Aorta (tissue), 5 donors: ENCODE measurements at regions not wholly inside any gene's neighbourhood (a gene's known extent, or its start where the extent isn't known, plus 50 kb on each side); places are given as distances from the start of the nearest gene placed in this dataset.

Source experiments
- ATAC-seq: fragments of 200-7000 bp; cut with Tn5 transposase; one replicate; pipeline ENCODE4 v1.9.1; 2022; ENCODE audit warnings: moderate library complexity; ENCODE audit not compliant: low FRiP score
- DNase-seq, 2 donors: peaks; one replicate each; pipeline ENCODE4 v3.0.0-alpha.2; 2020
- H3K27ac ChIP-seq, 2 donors: one replicate each; pipeline ENCODE4 v1.5.1; 2013; ENCODE audit warnings: low read length in 2 of 2, mild to moderate bottlenecking in 2 of 2, moderate library complexity in 2 of 2, control low read depth in 1 of 2, inconsistent platforms in 1 of 2, low read depth in 1 of 2
- H3K27me3 ChIP-seq, 2 donors: one replicate each; pipeline ENCODE4 v1.6.1; 2013; ENCODE audit warnings: control low read depth in 1 of 2, low read length in 1 of 2, mild to moderate bottlenecking in 1 of 2, moderate library complexity in 1 of 2; ENCODE audit not compliant: insufficient read depth in 2 of 2, control insufficient read depth in 1 of 2
- H3K36me3 ChIP-seq, 2 donors: one replicate each; pipeline ENCODE4 v1.6.1; 2013; ENCODE audit warnings: control low read depth in 1 of 2, low read length in 1 of 2, mild to moderate bottlenecking in 1 of 2; ENCODE audit not compliant: insufficient read depth in 2 of 2, control insufficient read depth in 1 of 2
- H3K4me1 ChIP-seq, 2 donors: one replicate each; pipeline ENCODE4 v1.6.1; 2013; ENCODE audit warnings: low read length in 2 of 2, control low read depth in 1 of 2, mild to moderate bottlenecking in 1 of 2, moderate library complexity in 1 of 2; ENCODE audit not compliant: insufficient read depth in 2 of 2, control insufficient read depth in 1 of 2
- H3K4me3 ChIP-seq, 2 donors: one replicate each; pipeline ENCODE4 v1.5.1; 2013; ENCODE audit warnings: low read length in 2 of 2, control low read depth in 1 of 2, mild to moderate bottlenecking in 1 of 2
- H3K9me3 ChIP-seq: one replicate; pipeline ENCODE4 v1.6.1; 2013; ENCODE audit warnings: mild to moderate bottlenecking, low read length; ENCODE audit not compliant: control insufficient read depth
- WGBS, 2 donors: extraction: QIAGEN DNeasy Blood & Tissue Kit; methylation state at CpG; one replicate each; pipeline ENCODE4 v1.1.7; 2013; 5-methylcytosine and 5-hydroxymethylcytosine counted together
- intact Hi-C, 2 donors: fragments of 100-400 bp; cut with DNase I; formaldehyde crosslinking; loops; one replicate each; pipeline versions ENCODE4 v1.14.2 to v1.15.0; 2022
- donor health status: healthy with polysubstance abuse.
- donor health status: Bipolar disorder and iron deficiency.
- donor health status: DM: no; HTN: no; CAD: no.
- donor health status: DM: no; HTN: no; CAD: no.
- donor health status: DM: yes; HTN: yes; CAD: no.

GRCh38 chr5:67425514-67425913, 228.9 kb upstream of the CD180 start:
- DNase-seq (no peak), ATAC-seq (no peak)
- H3K4me3 ChIP-seq, result no peak overlapping the region
- 85 to 87% methylated on average over 1 of the region's 1 CpG for WGBS, 2 donors
- H3K4me1 ChIP-seq, result no peaks in the 10 kb centered on the region
- no peaks in the 10 kb centered on the region for H3K36me3 ChIP-seq
- intact Hi-C loops, result no loop called here
- no peaks in the 10 kb centered on the region for H3K27me3 ChIP-seq
- no peaks in the 10 kb centered on the region for H3K9me3 ChIP-seq
- no peak overlapping the region for H3K27ac ChIP-seq

GRCh38 chr5:67417839-67418238, 221.2 kb upstream of the CD180 start:
- H3K9me3 ChIP-seq, result no peaks in the 10 kb centered on the region
- no peaks in the 10 kb centered on the region for H3K36me3 ChIP-seq
- intact Hi-C loops, result no loop called here
- no peaks in the 10 kb centered on the region for H3K4me1 ChIP-seq
- H3K4me3 ChIP-seq, result no peak overlapping the region
- ATAC-seq (no peak), DNase-seq (no peak)
- WGBS, 2 donors, result 56 to 62% methylated on average over 2 of the region's 2 CpGs
- no peak overlapping the region for H3K27ac ChIP-seq
- no peaks in the 10 kb centered on the region for H3K27me3 ChIP-seq

GRCh38 chr5:67416986-67417385, 220.4 kb upstream of the CD180 start:
- Histone ChIP-seq H3K4me1 (no peaks in the 10 kb centered on the region), H3K36me3 (no peaks in the 10 kb centered on the region), H3K27ac (no peak overlapping the region), H3K27me3 (no peaks in the 10 kb centered on the region), H3K9me3 (no peaks in the 10 kb centered on the region), H3K4me3 (no peak overlapping the region)
- DNase-seq (no peak), ATAC-seq (no peak)
- intact Hi-C loops, result no loop called here
- WGBS, 2 donors, result 91 to 98% methylated on average over 2 of the region's 2 CpGs

GRCh38 chr5:67416133-67416937, 219.7 kb upstream of the CD180 start:
- no peaks in the 10 kb centered on the region for H3K4me1 ChIP-seq
- H3K27ac ChIP-seq, result no peak overlapping the region
- H3K36me3 ChIP-seq, result no peaks in the 10 kb centered on the region
- intact Hi-C loops, result no loop called here
- ATAC-seq, result no peak
- no peak overlapping the region for H3K4me3 ChIP-seq
- 92 to 95% methylated on average over 1 of the region's 1 CpG for WGBS, 2 donors
- no peaks in the 10 kb centered on the region for H3K9me3 ChIP-seq
- DNase-seq, result no peak
- no peaks in the 10 kb centered on the region for H3K27me3 ChIP-seq

GRCh38 chr5:67414712-67415111, 218.1 kb upstream of the CD180 start:
- intact Hi-C loops, result no loop called here
- no peak overlapping the region for H3K4me3 ChIP-seq
- no peaks in the 10 kb centered on the region for H3K9me3 ChIP-seq
- no peak for DNase-seq
- H3K27me3 ChIP-seq, result no peaks in the 10 kb centered on the region
- H3K4me1 ChIP-seq, result no peaks in the 10 kb centered on the region
- no peak overlapping the region for H3K27ac ChIP-seq
- H3K36me3 ChIP-seq, result no peaks in the 10 kb centered on the region
- no peak for ATAC-seq

GRCh38 chr5:67413721-67414120, 217.1 kb upstream of the CD180 start:
- no peak for ATAC-seq
- intact Hi-C loops, result no loop called here

GRCh38 chr5:67409126-67409777, 212.7 kb upstream of the CD180 start:
- no peaks in the 10 kb centered on the region for H3K27me3 ChIP-seq
- DNase-seq (no peak), ATAC-seq (no peak)
- no peaks in the 10 kb centered on the region for H3K4me1 ChIP-seq
- H3K27ac ChIP-seq, result no peak overlapping the region
- no peaks in the 10 kb centered on the region for H3K36me3 ChIP-seq
- 67 to 69% methylated on average over 4 of the region's 4 CpGs for WGBS, 2 donors
- H3K9me3 ChIP-seq, result no peaks in the 10 kb centered on the region
- intact Hi-C loops, result no loop called here
- no peak overlapping the region for H3K4me3 ChIP-seq

More at GRCh38 chr5:67413721-67414120, 217.1 kb upstream of the CD180 start:
- Histone ChIP-seq H3K4me1 (no peaks in the 10 kb centered on the region), H3K36me3 (no peaks in the 10 kb centered on the region), H3K27ac (no peak overlapping the region), H3K9me3 (no peaks in the 10 kb centered on the region), H3K4me3 (no peak overlapping the region), H3K27me3 (no peaks in the 10 kb centered on the region)
- WGBS, 2 donors, result 75 to 80% methylated on average over 3 of the region's 3 CpGs
- DNase-seq, result no peak

- 42 to 65% methylated on average over 2 of the region's 2 CpGs for WGBS, 2 donors
- no peaks in the 10 kb centered on the region for H3K9me3 ChIP-seq
- intact Hi-C loops, result no loop called here
- DNase-seq, result no peak
- no peak for ATAC-seq
- H3K36me3 ChIP-seq, result no peaks in the 10 kb centered on the region
- no peak overlapping the region for H3K4me3 ChIP-seq
- H3K4me1 ChIP-seq, result no peaks in the 10 kb centered on the region
- no peak overlapping the region for H3K27ac ChIP-seq
- H3K27me3 ChIP-seq, result no peaks in the 10 kb centered on the region
Measured at GRCh38 chr5:67407979-67408378, 211.4 kb upstream of the CD180 start.

GRCh38 chr5:67405755-67406154, 209.2 kb upstream of the CD180 start:
- Histone ChIP-seq H3K36me3 (no peaks in the 10 kb centered on the region), H3K9me3 (no peaks in the 10 kb centered on the region), H3K27ac (no peak overlapping the region), H3K4me3 (no peak overlapping the region), H3K27me3 (no peaks in the 10 kb centered on the region), H3K4me1 (no peaks in the 10 kb centered on the region)
- intact Hi-C loops, result no loop called here
- ATAC-seq, result no peak
- DNase-seq, result no peak
- 92 to 93% methylated on average over 3 of the region's 3 CpGs for WGBS, 2 donors
